Esophagus (tissue), 2 donors: ENCODE measurements at regions not wholly inside any gene's neighbourhood (a gene's known extent, or its start where the extent isn't known, plus 50 kb on each side); places are given as distances from the start of the nearest gene placed in this dataset.

Source experiments
- H3K27ac ChIP-seq, 2 donors: one replicate each; pipeline ENCODE4 v1.5.1; 2013; ENCODE audit warnings: low read depth in 2 of 2, mild to moderate bottlenecking in 2 of 2, inconsistent platforms in 1 of 2, low read length in 1 of 2, moderate library complexity in 1 of 2
- H3K27me3 ChIP-seq, 2 donors: one replicate each; pipeline ENCODE4 v1.6.1; 2013; ENCODE audit warnings: low read length in 2 of 2, control low read depth in 1 of 2, mild to moderate bottlenecking in 1 of 2; ENCODE audit not compliant: insufficient read depth in 2 of 2, control insufficient read depth in 1 of 2
- H3K36me3 ChIP-seq, 2 donors: one replicate each; pipeline ENCODE4 v1.6.1; 2013; ENCODE audit warnings: low read length in 1 of 2; ENCODE audit not compliant: control insufficient read depth in 2 of 2, insufficient read depth in 2 of 2
- H3K4me1 ChIP-seq, 2 donors: one replicate each; pipeline ENCODE4 v1.6.1; 2013; ENCODE audit warnings: low read length in 1 of 2; ENCODE audit not compliant: control insufficient read depth in 2 of 2, insufficient read depth in 2 of 2
- H3K4me3 ChIP-seq, 2 donors: one replicate each; pipeline ENCODE4 v1.5.1; 2013; ENCODE audit warnings: low read length in 2 of 2, mild to moderate bottlenecking in 2 of 2, low read depth in 1 of 2, moderate library complexity in 1 of 2
- H3K9me3 ChIP-seq, 2 donors: one replicate each; pipeline ENCODE4 v1.6.1; 2013; ENCODE audit warnings: mild to moderate bottlenecking in 2 of 2, low read depth in 1 of 2, low read length in 1 of 2, moderate library complexity in 1 of 2; ENCODE audit not compliant: control insufficient read depth in 2 of 2, insufficient read depth in 1 of 2
- WGBS, 2 donors: extraction: QIAGEN DNeasy Blood & Tissue Kit; methylation state at CpG; one replicate each; pipeline ENCODE4 v1.1.7; 2013; 5-methylcytosine and 5-hydroxymethylcytosine counted together
- donor health status: healthy with polysubstance abuse.
- donor health status: Bipolar disorder and iron deficiency.

GRCh38 chr1:115219927-115220326 is 118.1 kb downstream of the NGF start:
- H3K27me3 ChIP-seq: no peaks in the 10 kb centered on the region
- no peak overlapping the region for H3K4me3 ChIP-seq
- no peaks in the 10 kb centered on the region for H3K36me3 ChIP-seq
- H3K9me3 ChIP-seq: no peaks in the 10 kb centered on the region
- 78 to 82% methylated on average over 6 of the region's 6 CpGs for WGBS, 2 donors
- H3K27ac ChIP-seq: no peak overlapping the region
- H3K4me1 ChIP-seq: peaks cover 0 to 3% of the 10 kb centered on the region in 2 donors

- Histone ChIP-seq H3K36me3 (no peaks in the 10 kb centered on the region), H3K27ac (no peak overlapping the region), H3K27me3 (no peaks in the 10 kb centered on the region), H3K4me3 (no peak overlapping the region), H3K4me1 (peaks cover 0 to 3% of the 10 kb centered on the region in 2 donors), H3K9me3 (no peaks in the 10 kb centered on the region)
- 90 to 92% methylated on average over 3 of the region's 3 CpGs for WGBS, 2 donors
Observed at GRCh38 chr1:115218699-115219098, 119.3 kb downstream of the NGF start.

GRCh38 chr1:115218034-115218405 is 120.0 kb downstream of the NGF start:
- H3K27me3 ChIP-seq: no peaks in the 10 kb centered on the region
- no peaks in the 10 kb centered on the region for H3K4me1 ChIP-seq
- 69 to 72% methylated on average over 6 of the region's 6 CpGs for WGBS, 2 donors
- no peak overlapping the region for H3K27ac ChIP-seq
- H3K36me3 ChIP-seq: no peaks in the 10 kb centered on the region
- no peak overlapping the region for H3K4me3 ChIP-seq
- H3K9me3 ChIP-seq: no peaks in the 10 kb centered on the region

- Histone ChIP-seq H3K27me3 (no peaks in the 10 kb centered on the region), H3K27ac (peak overlapping the region in 1 of 2 donors; percentile 62), H3K36me3 (no peaks in the 10 kb centered on the region), H3K4me1 (no peaks in the 10 kb centered on the region), H3K9me3 (no peaks in the 10 kb centered on the region), H3K4me3 (no peak overlapping the region)
- WGBS, 2 donors: 75 to 76% methylated on average over 11 of the region's 11 CpGs
Observed at GRCh38 chr1:115217150-115218033, 120.7 kb downstream of the NGF start.

- Histone ChIP-seq H3K9me3 (no peaks in the 10 kb centered on the region), H3K27ac (no peak overlapping the region), H3K4me1 (no peaks in the 10 kb centered on the region), H3K4me3 (no peak overlapping the region), H3K27me3 (no peaks in the 10 kb centered on the region), H3K36me3 (no peaks in the 10 kb centered on the region)
- WGBS, 2 donors: 95 to 97% methylated on average over 4 of the region's 4 CpGs
Observed at GRCh38 chr1:115215703-115216521, 122.1 kb downstream of the NGF start.

GRCh38 chr1:115215110-115215509 is 122.9 kb downstream of the NGF start:
- H3K9me3 ChIP-seq: no peaks in the 10 kb centered on the region
- no peaks in the 10 kb centered on the region for H3K36me3 ChIP-seq
- 81 to 93% methylated on average over 3 of the region's 3 CpGs for WGBS, 2 donors
- no peaks in the 10 kb centered on the region for H3K27me3 ChIP-seq
- H3K4me1 ChIP-seq: no peaks in the 10 kb centered on the region
- no peak overlapping the region for H3K27ac ChIP-seq
- no peak overlapping the region for H3K4me3 ChIP-seq

GRCh38 chr1:115214098-115214497 is 124.0 kb downstream of the NGF start:
- Histone ChIP-seq H3K27ac (no peak overlapping the region), H3K4me3 (no peak overlapping the region), H3K36me3 (no peaks in the 10 kb centered on the region), H3K27me3 (no peaks in the 10 kb centered on the region), H3K4me1 (no peaks in the 10 kb centered on the region), H3K9me3 (no peaks in the 10 kb centered on the region)
- 56 to 63% methylated on average over 1 of the region's 1 CpG for WGBS, 2 donors

- 83 to 89% methylated on average over 3 of the region's 3 CpGs for WGBS, 2 donors
- Histone ChIP-seq H3K9me3 (no peaks in the 10 kb centered on the region), H3K4me3 (no peak overlapping the region), H3K27me3 (no peaks in the 10 kb centered on the region), H3K4me1 (no peaks in the 10 kb centered on the region), H3K27ac (no peak overlapping the region), H3K36me3 (no peaks in the 10 kb centered on the region)
Observed at GRCh38 chr1:115213130-115213529, 123.8 kb upstream of the TSPAN2 start.

- H3K27me3 ChIP-seq: no peaks in the 10 kb centered on the region
- 76 to 86% methylated on average over 3 of the region's 3 CpGs for WGBS, 2 donors
- no peak overlapping the region for H3K4me3 ChIP-seq
- H3K9me3 ChIP-seq: no peaks in the 10 kb centered on the region
- H3K27ac ChIP-seq: no peak overlapping the region
- H3K36me3 ChIP-seq: no peaks in the 10 kb centered on the region
- H3K4me1 ChIP-seq: no peaks in the 10 kb centered on the region
Observed at GRCh38 chr1:115211071-115211745, 121.9 kb upstream of the TSPAN2 start.
